ENCODE measurements at regions not wholly inside any gene's neighbourhood (a gene's known extent, or its start where the extent isn't known, plus 50 kb on each side); places are given as distances from the start of the nearest gene placed in this dataset.

- no peaks in the 10 kb centered on the region for H3K36me3 ChIP-seq
- no peaks in the 10 kb centered on the region for H3K9me3 ChIP-seq
- H3K9ac ChIP-seq (ENCODE audit: low read depth in 2 of 2, low read length in 2 of 2): no peak overlapping the region
- H3K4me3 ChIP-seq: no peak overlapping the region
- no peak for DNase-seq
- H3K27me3 ChIP-seq: no peaks in the 10 kb centered on the region
- TF ChIP-seq CTCF (IDR thresholded peaks at IDR 0.05): no peak
- intact Hi-C loops (cut with DNase I): no loop called here
- H3K27ac ChIP-seq: no peak overlapping the region
- H3K4me1 ChIP-seq: no peaks in the 10 kb centered on the region
Measured at GRCh38 chr5:124377386-124377785, 369.1 kb downstream of the ZNF608 start.

- no peak for TF ChIP-seq CTCF (IDR thresholded peaks at IDR 0.05)
- intact Hi-C loops (cut with DNase I): no loop called here
- no peak overlapping the region for H3K9ac ChIP-seq (ENCODE audit: low read depth in 2 of 2, low read length in 2 of 2)
Measured at GRCh38 chr5:124373883-124374282, 372.6 kb downstream of the ZNF608 start.

GRCh38 chr5:124372457-124372856, 374.0 kb downstream of the ZNF608 start:
- Histone ChIP-seq H3K4me3 (no peak overlapping the region), H3K27ac (no peak overlapping the region), H3K4me1 (no peaks in the 10 kb centered on the region), H3K36me3 (no peaks in the 10 kb centered on the region), H3K9ac (ENCODE audit: low read depth in 2 of 2, low read length in 2 of 2) (no peak overlapping the region), H3K9me3 (no peaks in the 10 kb centered on the region), H3K27me3 (no peaks in the 10 kb centered on the region)
- no peak for DNase-seq
- TF ChIP-seq CTCF (IDR thresholded peaks at IDR 0.05): no peak
- intact Hi-C loops (cut with DNase I): no loop called here

More at GRCh38 chr5:124373883-124374282, 372.6 kb downstream of the ZNF608 start:
- Histone ChIP-seq H3K4me1 (no peaks in the 10 kb centered on the region), H3K36me3 (no peaks in the 10 kb centered on the region), H3K27me3 (no peaks in the 10 kb centered on the region), H3K4me3 (no peak overlapping the region), H3K27ac (no peak overlapping the region), H3K9me3 (no peaks in the 10 kb centered on the region)
- no peak for DNase-seq

- no peak for TF ChIP-seq CTCF (IDR thresholded peaks at IDR 0.05)
- Histone ChIP-seq H3K4me1 (no peaks in the 10 kb centered on the region), H3K27me3 (no peaks in the 10 kb centered on the region), H3K36me3 (no peaks in the 10 kb centered on the region), H3K27ac (no peak overlapping the region), H3K4me3 (no peak overlapping the region), H3K9ac (ENCODE audit: low read depth in 2 of 2, low read length in 2 of 2) (no peak overlapping the region), H3K9me3 (no peaks in the 10 kb centered on the region)
- intact Hi-C loops (cut with DNase I): no loop called here
- peak; percentile 24 for DNase-seq
Measured at GRCh38 chr5:124371111-124371706, 375.2 kb downstream of the ZNF608 start.

- H3K27me3 ChIP-seq: no peaks in the 10 kb centered on the region
- no peak overlapping the region for H3K27ac ChIP-seq
- H3K4me3 ChIP-seq: no peak overlapping the region
- H3K36me3 ChIP-seq: no peaks in the 10 kb centered on the region
- H3K9me3 ChIP-seq: no peaks in the 10 kb centered on the region
- H3K4me1 ChIP-seq: no peaks in the 10 kb centered on the region
- H3K9ac ChIP-seq (ENCODE audit: low read depth in 2 of 2, low read length in 2 of 2): no peak overlapping the region
- no peak for DNase-seq
- no peak for TF ChIP-seq CTCF (IDR thresholded peaks at IDR 0.05)
- intact Hi-C loops (cut with DNase I): no loop called here
Measured at GRCh38 chr5:124370601-124371000, 375.8 kb downstream of the ZNF608 start.

All from colonic mucosa (tissue), 4 donors.